ENCODE measurements at regions not wholly inside any gene's neighbourhood (a gene's known extent, or its start where the extent isn't known, plus 50 kb on each side); places are given as distances from the start of the nearest gene placed in this dataset.
"Not testable (repeated sequence)": the region's sequence is repeated elsewhere in the genome, so short reads cannot be mapped to it uniquely, and the experiment has no call there.

DNA sequence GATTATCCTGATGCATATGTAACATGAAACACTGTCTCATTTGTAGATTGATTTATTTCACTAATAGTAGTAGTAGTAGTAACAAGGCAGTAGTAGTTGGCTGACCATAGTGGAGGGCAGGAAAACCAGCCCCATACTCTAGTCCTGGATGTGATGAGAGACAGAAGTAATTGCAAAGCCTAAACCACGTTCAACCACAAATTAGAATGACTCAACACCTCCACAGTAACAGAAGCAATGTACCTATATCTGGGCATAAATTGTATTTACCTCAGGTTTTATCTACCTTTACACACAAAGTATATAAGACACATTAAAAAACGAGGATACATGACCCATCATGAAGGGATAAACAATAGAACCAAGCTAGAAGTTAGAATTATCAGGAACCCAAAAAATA is 284.7 kb upstream of the RAI14 start:
- H3K27me3 ChIP-seq; DNase-seq; H3K4me3 ChIP-seq; intact Hi-C loops (cut with DNase I); ATAC-seq; H3K4me1 ChIP-seq; H3K36me3 ChIP-seq; H3K27ac ChIP-seq: not testable (repeated sequence)
- peaks cover 0 to 13% (median 0%) of the 10 kb centered on the region in 11 donors for H3K9me3 ChIP-seq
- 56 to 58% methylated on average over 1 of the region's 2 CpGs for WGBS, 2 donors

DNA sequence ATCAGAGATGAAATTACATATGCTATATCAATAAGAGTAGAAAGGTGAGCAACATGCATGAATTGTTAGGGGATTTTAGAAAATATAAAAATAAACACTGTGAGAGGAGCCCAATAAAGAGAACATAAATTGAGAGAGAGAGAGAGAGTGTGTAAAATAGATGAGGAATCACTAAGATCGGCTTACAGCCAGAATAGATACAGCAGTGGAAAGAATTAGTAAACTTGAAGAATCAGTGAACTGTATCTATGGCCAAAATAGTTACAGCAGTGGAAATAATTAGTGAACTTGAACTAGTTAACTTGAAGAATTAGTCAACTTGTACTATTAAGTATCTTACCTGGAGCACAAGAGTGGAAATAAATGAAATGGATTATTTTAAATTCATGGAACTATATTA is 284.3 kb upstream of the RAI14 start:
- H3K27ac ChIP-seq; H3K4me1 ChIP-seq; DNase-seq; intact Hi-C loops (cut with DNase I); H3K27me3 ChIP-seq; H3K36me3 ChIP-seq; H3K4me3 ChIP-seq; ATAC-seq: not testable (repeated sequence)
- WGBS, 2 donors: 0 to 55% methylated on average over 1 of the region's 1 CpG
- H3K9me3 ChIP-seq: peaks cover 0 to 13% (median 0%) of the 10 kb centered on the region in 11 donors

DNA sequence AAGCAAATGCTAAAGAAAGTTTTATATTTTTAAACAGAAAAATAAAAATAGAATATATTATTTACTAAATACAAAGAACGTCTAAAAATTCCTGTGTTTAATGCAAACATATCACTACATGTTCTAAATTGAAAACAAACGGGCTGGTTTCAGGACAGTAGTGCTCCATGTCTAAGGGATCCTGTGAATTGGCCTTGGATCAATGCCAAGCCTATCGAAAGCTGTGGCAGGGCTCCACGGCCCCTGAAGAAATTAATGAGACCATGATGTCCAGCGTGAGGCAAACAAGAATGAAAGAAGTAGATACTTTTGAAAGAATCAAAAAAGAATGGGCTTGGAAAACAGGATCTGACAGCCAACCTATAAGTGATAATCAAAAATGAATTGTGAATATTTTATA is 283.4 kb upstream of the RAI14 start:
- not testable (repeated sequence) for DNase-seq

DNA sequence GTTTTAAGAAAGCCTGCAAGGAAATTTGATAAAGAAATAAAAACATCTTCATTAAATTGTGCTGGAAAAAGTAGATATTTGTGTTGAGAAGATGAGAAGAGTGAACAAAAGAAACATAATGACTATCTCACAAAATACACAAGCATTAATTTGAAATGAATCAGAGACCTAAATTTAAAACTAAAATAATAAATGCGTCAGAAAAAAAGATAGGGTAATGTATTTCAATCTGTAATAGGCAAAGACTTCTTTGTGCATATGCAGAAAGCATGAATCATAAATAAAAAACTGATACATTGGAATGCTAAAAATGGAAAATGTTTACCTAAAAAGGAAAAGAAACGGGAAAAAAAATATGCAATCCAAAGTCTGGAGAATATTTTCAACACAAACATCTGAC is 278.5 kb upstream of the RAI14 start:
- DNase-seq; ATAC-seq; H3K27me3 ChIP-seq; H3K27ac ChIP-seq; H3K4me1 ChIP-seq; intact Hi-C loops (cut with DNase I); H3K36me3 ChIP-seq; H3K4me3 ChIP-seq: not testable (repeated sequence)
- H3K9me3 ChIP-seq: peaks cover 0 to 13% (median 0%) of the 10 kb centered on the region in 11 donors
- 29 to 37% methylated on average over 2 of the region's 2 CpGs for WGBS, 2 donors

More for the DNA sequence above, 283.4 kb upstream of the RAI14 start:
- H3K36me3 ChIP-seq; ATAC-seq; intact Hi-C loops (cut with DNase I); H3K27ac ChIP-seq; H3K27me3 ChIP-seq; H3K4me3 ChIP-seq; H3K4me1 ChIP-seq: not testable (repeated sequence)
- H3K9me3 ChIP-seq: peaks cover 0 to 13% (median 0%) of the 10 kb centered on the region in 11 donors
- 31 to 43% methylated on average over 4 of the region's 5 CpGs for WGBS, 2 donors

DNA sequence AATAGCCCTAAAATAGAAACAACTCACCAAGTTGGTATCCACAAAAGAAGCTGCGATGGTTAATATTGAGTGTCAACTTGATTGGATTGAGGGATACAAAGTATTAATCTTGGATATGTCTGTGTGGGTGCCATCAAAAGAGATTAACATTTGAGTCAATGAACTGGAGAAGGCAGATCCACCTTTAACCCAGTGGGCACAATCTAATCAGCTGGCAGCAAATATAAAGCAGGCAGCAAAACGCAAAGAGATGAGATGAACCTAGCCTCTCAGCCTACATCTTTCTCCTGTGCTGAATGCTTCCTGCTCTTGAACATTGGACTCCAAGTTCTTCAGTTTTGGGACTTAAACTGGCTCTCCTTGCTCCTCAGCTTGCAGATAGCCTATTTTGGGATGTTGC is 277.6 kb upstream of the RAI14 start:
- ATAC-seq; H3K27me3 ChIP-seq; H3K27ac ChIP-seq; intact Hi-C loops (cut with DNase I); H3K36me3 ChIP-seq; DNase-seq; H3K4me3 ChIP-seq; H3K4me1 ChIP-seq: not testable (repeated sequence)
- WGBS, 2 donors: 71 to 95% methylated on average over 2 of the region's 2 CpGs
- peaks cover 0 to 12% (median 0%) of the 10 kb centered on the region in 11 donors for H3K9me3 ChIP-seq

DNA sequence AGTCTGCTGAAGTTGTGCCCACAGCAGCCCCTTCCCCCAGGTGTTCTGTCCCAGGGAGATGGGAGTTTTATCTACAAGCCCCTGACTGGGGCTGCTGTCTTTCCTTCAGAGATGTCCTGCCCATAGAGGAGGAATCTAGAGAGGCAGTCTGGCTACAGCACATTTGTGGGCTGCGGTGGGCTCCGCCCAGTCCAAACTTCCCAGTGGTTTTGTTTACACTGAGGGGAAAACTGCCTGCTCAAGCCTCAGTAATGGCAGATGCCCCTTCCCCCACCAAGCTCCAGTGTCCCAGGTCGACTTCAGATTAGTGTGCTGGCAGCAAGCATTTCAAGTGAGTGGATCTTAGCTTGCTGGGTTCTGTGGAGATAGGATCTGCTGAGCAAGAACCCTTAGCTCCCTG is 267.4 kb upstream of the RAI14 start:
- H3K4me1 ChIP-seq; intact Hi-C loops (cut with DNase I); H3K36me3 ChIP-seq; DNase-seq; H3K9me3 ChIP-seq; H3K27ac ChIP-seq; ATAC-seq; H3K4me3 ChIP-seq; H3K27me3 ChIP-seq: not testable (repeated sequence)
- WGBS, 2 donors: 58 to 66% methylated on average over 3 of the region's 3 CpGs

DNA sequence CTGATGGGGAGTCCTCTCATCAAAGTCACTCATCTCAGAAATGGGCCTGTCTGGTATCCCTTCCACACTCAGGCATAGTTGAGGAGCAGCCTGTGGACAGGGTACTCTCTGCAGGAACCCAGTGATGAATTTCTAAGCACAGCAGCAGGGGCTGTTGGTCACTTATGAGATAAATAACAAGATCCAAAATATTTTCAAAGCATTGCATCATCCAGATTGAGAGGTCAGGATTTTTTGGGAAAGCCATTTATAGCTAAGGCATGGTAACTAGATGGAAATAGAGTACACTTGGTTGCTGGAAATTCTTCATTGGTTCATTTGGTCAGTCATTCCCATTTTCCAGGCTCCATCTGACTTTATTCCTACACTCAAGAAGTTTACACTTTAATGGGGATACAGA is 246.8 kb upstream of the RAI14 start:
- TF ChIP-seq, protein P1, sequence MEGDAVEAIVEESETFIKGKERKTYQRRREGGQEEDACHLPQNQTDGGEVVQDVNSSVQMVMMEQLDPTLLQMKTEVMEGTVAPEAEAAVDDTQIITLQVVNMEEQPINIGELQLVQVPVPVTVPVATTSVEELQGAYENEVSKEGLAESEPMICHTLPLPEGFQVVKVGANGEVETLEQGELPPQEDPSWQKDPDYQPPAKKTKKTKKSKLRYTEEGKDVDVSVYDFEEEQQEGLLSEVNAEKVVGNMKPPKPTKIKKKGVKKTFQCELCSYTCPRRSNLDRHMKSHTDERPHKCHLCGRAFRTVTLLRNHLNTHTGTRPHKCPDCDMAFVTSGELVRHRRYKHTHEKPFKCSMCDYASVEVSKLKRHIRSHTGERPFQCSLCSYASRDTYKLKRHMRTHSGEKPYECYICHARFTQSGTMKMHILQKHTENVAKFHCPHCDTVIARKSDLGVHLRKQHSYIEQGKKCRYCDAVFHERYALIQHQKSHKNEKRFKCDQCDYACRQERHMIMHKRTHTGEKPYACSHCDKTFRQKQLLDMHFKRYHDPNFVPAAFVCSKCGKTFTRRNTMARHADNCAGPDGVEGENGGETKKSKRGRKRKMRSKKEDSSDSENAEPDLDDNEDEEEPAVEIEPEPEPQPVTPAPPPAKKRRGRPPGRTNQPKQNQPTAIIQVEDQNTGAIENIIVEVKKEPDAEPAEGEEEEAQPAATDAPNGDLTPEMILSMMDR (IDR thresholded peaks at IDR 0.05): no peak
- Histone ChIP-seq H3K4me1 (peaks cover 0 to 5% (median 0%) of the 10 kb centered on the region in 9 donors), H3K4me3 (no peak overlapping the region), H3K27me3 (no peaks in the 10 kb centered on the region), H3K36me3 (no peaks in the 10 kb centered on the region), H3K27ac (no peak overlapping the region), H3K9me3 (no peaks in the 10 kb centered on the region)
- intact Hi-C loops (cut with DNase I): no loop called here
- ATAC-seq (no peak), DNase-seq (no peak)

All from heart right ventricle (tissue), 16 donors.